HepG2 (cell line): ENCODE measurements at regions not wholly inside any gene's neighbourhood (a gene's known extent, or its start where the extent isn't known, plus 50 kb on each side); places are given as distances from the start of the nearest gene placed in this dataset.

ENCODE experiments used
- ZNF12 ChIP-seq: sonication (generic); formaldehyde crosslinking; IDR thresholded peaks from 2 replicates; pipeline ENCODE4 v1.5.0; 2020; ENCODE audit warnings: missing genetic modification reagents
- TF ChIP-seq, protein P1 (sequence below): sonication (generic); formaldehyde crosslinking; IDR thresholded peaks from 2 replicates; pipeline ENCODE4 v1.4.0; 2020; ENCODE audit warnings: missing genetic modification reagents, borderline replicate concordance
- TF ChIP-seq, protein P2 (sequence below): sonication (generic); formaldehyde crosslinking; IDR thresholded peaks from 2 replicates; pipeline ENCODE4 v1.4.0; 2020; ENCODE audit warnings: missing genetic modification reagents, borderline replicate concordance
- TF ChIP-seq, protein P3 (sequence below): sonication (generic); formaldehyde crosslinking; IDR thresholded peaks from 2 replicates; pipeline ENCODE4 v1.5.0; 2020; ENCODE audit warnings: mild to moderate bottlenecking, missing genetic modification reagents, moderate library complexity

DNA sequence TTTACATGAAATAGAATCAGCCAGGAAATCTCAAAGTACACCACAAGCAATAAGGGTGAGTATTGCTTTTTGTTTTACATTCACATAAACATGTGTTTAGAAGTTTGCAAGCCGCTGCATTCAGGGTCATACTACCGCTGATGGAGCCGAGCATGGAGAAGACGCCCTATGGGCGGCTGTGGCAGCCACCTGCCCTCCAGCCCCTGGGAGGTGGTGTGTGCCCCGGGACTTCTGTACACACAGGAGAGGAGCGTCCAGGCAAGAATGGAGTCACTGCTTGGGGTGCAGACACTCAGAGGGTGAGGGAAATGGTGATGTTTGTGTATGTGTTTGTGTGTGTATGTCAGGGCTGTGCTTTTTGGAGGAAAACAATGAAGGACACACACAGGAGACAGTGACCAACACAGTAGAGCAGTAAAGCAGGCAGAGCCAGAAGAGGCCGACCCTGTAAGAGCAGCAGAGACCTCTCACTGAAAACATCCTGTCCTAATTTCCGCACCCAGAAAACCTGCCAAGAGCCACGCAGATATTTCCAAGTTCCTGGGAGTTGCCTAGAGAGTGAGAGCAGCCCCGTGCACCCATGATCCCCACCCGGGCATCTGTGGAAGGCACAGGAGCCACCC is 108.1 kb upstream of the GJB6 start (continued):
- TF ChIP-seq, protein P1, sequence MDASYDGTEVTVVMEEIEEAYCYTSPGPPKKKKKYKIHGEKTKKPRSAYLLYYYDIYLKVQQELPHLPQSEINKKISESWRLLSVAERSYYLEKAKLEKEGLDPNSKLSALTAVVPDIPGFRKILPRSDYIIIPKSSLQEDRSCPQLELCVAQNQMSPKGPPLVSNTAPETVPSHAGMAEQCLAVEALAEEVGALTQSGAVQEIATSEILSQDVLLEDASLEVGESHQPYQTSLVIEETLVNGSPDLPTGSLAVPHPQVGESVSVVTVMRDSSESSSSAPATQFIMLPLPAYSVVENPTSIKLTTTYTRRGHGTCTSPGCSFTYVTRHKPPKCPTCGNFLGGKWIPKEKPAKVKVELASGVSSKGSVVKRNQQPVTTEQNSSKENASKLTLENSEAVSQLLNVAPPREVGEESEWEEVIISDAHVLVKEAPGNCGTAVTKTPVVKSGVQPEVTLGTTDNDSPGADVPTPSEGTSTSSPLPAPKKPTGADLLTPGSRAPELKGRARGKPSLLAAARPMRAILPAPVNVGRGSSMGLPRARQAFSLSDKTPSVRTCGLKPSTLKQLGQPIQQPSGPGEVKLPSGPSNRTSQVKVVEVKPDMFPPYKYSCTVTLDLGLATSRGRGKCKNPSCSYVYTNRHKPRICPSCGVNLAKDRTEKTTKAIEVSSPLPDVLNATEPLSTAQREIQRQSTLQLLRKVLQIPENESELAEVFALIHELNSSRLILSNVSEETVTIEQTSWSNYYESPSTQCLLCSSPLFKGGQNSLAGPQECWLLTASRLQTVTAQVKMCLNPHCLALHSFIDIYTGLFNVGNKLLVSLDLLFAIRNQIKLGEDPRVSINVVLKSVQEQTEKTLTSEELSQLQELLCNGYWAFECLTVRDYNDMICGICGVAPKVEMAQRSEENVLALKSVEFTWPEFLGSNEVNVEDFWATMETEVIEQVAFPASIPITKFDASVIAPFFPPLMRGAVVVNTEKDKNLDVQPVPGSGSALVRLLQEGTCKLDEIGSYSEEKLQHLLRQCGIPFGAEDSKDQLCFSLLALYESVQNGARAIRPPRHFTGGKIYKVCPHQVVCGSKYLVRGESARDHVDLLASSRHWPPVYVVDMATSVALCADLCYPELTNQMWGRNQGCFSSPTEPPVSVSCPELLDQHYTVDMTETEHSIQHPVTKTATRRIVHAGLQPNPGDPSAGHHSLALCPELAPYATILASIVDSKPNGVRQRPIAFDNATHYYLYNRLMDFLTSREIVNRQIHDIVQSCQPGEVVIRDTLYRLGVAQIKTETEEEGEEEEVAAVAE (CRISPR knock-in tag): no peak
- TF ChIP-seq ZNF12 (CRISPR knock-in tag): no peak
- TF ChIP-seq, protein P2, sequence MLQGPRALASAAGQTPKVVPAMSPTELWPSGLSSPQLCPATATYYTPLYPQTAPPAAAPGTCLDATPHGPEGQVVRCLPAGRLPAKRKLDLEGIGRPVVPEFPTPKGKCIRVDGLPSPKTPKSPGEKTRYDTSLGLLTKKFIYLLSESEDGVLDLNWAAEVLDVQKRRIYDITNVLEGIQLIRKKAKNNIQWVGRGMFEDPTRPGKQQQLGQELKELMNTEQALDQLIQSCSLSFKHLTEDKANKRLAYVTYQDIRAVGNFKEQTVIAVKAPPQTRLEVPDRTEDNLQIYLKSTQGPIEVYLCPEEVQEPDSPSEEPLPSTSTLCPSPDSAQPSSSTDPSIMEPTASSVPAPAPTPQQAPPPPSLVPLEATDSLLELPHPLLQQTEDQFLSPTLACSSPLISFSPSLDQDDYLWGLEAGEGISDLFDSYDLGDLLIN (CRISPR knock-in tag): no peak
- TF ChIP-seq, protein P3, sequence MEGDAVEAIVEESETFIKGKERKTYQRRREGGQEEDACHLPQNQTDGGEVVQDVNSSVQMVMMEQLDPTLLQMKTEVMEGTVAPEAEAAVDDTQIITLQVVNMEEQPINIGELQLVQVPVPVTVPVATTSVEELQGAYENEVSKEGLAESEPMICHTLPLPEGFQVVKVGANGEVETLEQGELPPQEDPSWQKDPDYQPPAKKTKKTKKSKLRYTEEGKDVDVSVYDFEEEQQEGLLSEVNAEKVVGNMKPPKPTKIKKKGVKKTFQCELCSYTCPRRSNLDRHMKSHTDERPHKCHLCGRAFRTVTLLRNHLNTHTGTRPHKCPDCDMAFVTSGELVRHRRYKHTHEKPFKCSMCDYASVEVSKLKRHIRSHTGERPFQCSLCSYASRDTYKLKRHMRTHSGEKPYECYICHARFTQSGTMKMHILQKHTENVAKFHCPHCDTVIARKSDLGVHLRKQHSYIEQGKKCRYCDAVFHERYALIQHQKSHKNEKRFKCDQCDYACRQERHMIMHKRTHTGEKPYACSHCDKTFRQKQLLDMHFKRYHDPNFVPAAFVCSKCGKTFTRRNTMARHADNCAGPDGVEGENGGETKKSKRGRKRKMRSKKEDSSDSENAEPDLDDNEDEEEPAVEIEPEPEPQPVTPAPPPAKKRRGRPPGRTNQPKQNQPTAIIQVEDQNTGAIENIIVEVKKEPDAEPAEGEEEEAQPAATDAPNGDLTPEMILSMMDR (CRISPR knock-in tag): no peak
